ENCODE measurements at regions not wholly inside any gene's neighbourhood (a gene's known extent, or its start where the extent isn't known, plus 50 kb on each side); places are given as distances from the start of the nearest gene placed in this dataset.
"Not testable (repeated sequence)": the region's sequence is repeated elsewhere in the genome, so short reads cannot be mapped to it uniquely, and the experiment has no call there.

- DNase-seq, result peak in 1 of 3 experiments; percentile 18
Observed at GRCh38 chr7:80346704-80347103, 165.2 kb downstream of the GNAT3 start.

GRCh38 chr7:80335511-80336231 is 176.2 kb downstream of the GNAT3 start:
- peak in 2 of 3 experiments; percentile 77 to 89 for DNase-seq

- peak in 1 of 3 experiments; percentile 51 for DNase-seq
Observed at GRCh38 chr7:80334908-80335307, 177.0 kb downstream of the GNAT3 start.

GRCh38 chr7:80334196-80334595 is 177.7 kb downstream of the GNAT3 start:
- peak in 1 of 3 experiments; percentile 13 for DNase-seq

- no peak for DNase-seq
Observed at GRCh38 chr7:80333040-80333439, 178.8 kb downstream of the GNAT3 start.

GRCh38 chr7:80330434-80330833 is 181.4 kb downstream of the GNAT3 start:
- no peak for DNase-seq

- no peak for DNase-seq
Observed at GRCh38 chr7:80324032-80324431, 187.8 kb downstream of the GNAT3 start.

- DNase-seq, result no peak
Observed at GRCh38 chr7:80319461-80319860, 184.8 kb downstream of the GNAI1 start.

GRCh38 chr7:80318081-80318480 is 183.4 kb downstream of the GNAI1 start:
- DNase-seq, result no peak

GRCh38 chr7:80316811-80317210 is 182.2 kb downstream of the GNAI1 start:
- no peak for DNase-seq

GRCh38 chr7:80313716-80314115 is 179.1 kb downstream of the GNAI1 start:
- DNase-seq, result no peak

GRCh38 chr7:80313067-80313626 is 178.5 kb downstream of the GNAI1 start:
- no peak for DNase-seq

GRCh38 chr7:80312139-80312661 is 177.6 kb downstream of the GNAI1 start:
- peak in 2 of 3 experiments; percentile 64 to 83 for DNase-seq

- DNase-seq, result no peak
Observed at GRCh38 chr7:80311313-80311712, 176.7 kb downstream of the GNAI1 start.

- no peak for DNase-seq
Observed at GRCh38 chr7:80309971-80310549, 175.4 kb downstream of the GNAI1 start.

- no peak for DNase-seq
Observed at GRCh38 chr7:80309377-80309776, 174.7 kb downstream of the GNAI1 start.

GRCh38 chr7:80307227-80307856 is 172.7 kb downstream of the GNAI1 start:
- peak in 1 of 3 experiments; percentile 38 for DNase-seq

- no peak for DNase-seq
Observed at GRCh38 chr7:80303315-80303714, 168.7 kb downstream of the GNAI1 start.

GRCh38 chr7:80302636-80303035 is 168.0 kb downstream of the GNAI1 start:
- no peak for DNase-seq

- DNase-seq, result no peak
Observed at GRCh38 chr7:80302078-80302477, 167.4 kb downstream of the GNAI1 start.

- DNase-seq, result no peak
Observed at GRCh38 chr7:80298201-80298600, 163.6 kb downstream of the GNAI1 start.

GRCh38 chr7:80294346-80294745 is 159.7 kb downstream of the GNAI1 start:
- DNase-seq, result no peak

GRCh38 chr7:80292634-80293033 is 158.0 kb downstream of the GNAI1 start:
- not testable (repeated sequence) for DNase-seq

Measured in NCI-H1417 (cell line).